ENCODE measurements at regions not wholly inside any gene's neighbourhood (a gene's known extent, or its start where the extent isn't known, plus 50 kb on each side); places are given as distances from the start of the nearest gene placed in this dataset.

DNA sequence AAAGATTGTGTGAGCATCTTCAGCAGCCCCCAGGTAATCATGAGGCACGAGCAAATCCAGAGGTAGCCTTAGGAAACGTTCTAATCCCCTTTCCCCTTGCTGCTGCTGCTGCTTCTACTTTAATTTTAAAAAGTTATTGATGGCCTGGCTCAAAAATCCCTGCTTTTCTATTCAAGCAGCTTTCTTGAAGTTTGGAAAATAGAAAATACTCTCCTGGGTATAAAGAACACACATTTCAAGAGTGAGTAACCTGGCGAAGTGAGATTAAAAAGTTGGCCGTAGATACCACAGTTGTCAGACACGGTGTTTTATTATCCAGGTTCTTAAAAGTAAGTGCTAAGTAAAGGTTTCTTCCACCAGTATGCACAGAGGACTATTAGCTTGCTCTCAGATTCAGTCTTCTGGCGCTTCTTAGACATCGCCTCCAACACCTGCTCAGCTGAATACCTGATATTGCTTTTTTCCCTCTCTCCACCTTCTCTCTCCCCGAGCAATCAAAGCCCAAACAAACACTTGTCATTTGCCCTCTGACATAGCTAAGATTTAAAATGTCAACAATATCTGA, 150.7 kb downstream of the EDN3 start:
- Histone ChIP-seq H2BK15ac (ENCODE audit: low read depth, low read length) (no peak overlapping the region), H3K18ac (ENCODE audit: insufficient read length, low read depth, low read length) (no peak overlapping the region), H2AK5ac (ENCODE audit: insufficient read length, low read length) (no peak overlapping the region), H3K23ac (ENCODE audit: insufficient read length, low read depth, low read length) (no peak overlapping the region), H3K56ac (ENCODE audit: insufficient read length, low read depth, low read length) (no peak overlapping the region), H3K4me2 (ENCODE audit: insufficient read depth, insufficient read length, low read length) (no peak overlapping the region), H3K27ac (ENCODE audit: insufficient read length, low read depth, low read length) (no peak overlapping the region), H3K9me3 (ENCODE audit: control insufficient read depth, low read depth, low read length) (no peaks in the 10 kb centered on the region), H4K8ac (replicated peaks; ENCODE audit: insufficient read length, low read depth, low read length) (no peak overlapping the region), H4K5ac (ENCODE audit: insufficient read length, low read depth, low read length) (no peak overlapping the region), H3K79me2 (ENCODE audit: insufficient read depth, low read length) (no peaks in the 10 kb centered on the region), H2BK5ac (ENCODE audit: insufficient read length, low read length) (no peak overlapping the region), H3K9ac (ENCODE audit: extremely low read depth, insufficient read length, low read length) (no peak overlapping the region), H3K4ac (ENCODE audit: low read depth, low read length) (no peak overlapping the region), H2BK20ac (ENCODE audit: low read depth, low read length, poor library complexity, severe bottlenecking) (no peak overlapping the region), H3T11ph (ENCODE audit: low read length) (no peak overlapping the region), H3K27me3 (ENCODE audit: insufficient read depth, low read length) (no peaks in the 10 kb centered on the region; the same call in 1 of the 2 replicates), H3K4me1 (ENCODE audit: insufficient read depth, low read length) (no peaks in the 10 kb centered on the region), H4K20me1 (ENCODE audit: control insufficient read depth, insufficient read depth, insufficient read length) (no peaks in the 10 kb centered on the region), H3K14ac (ENCODE audit: insufficient read depth, low read length) (no peak overlapping the region), H2BK12ac (ENCODE audit: insufficient read length, low read depth, low read length) (no peak overlapping the region), H2BK120ac (ENCODE audit: low read depth, low read length, poor library complexity, severe bottlenecking) (no peak overlapping the region), H2AFZ (ENCODE audit: low read length) (no peak overlapping the region), H3K79me1 (ENCODE audit: insufficient read depth, low read depth, low read length, poor library complexity, severe bottlenecking) (no peaks in the 10 kb centered on the region), H4K91ac (ENCODE audit: insufficient read length, low read depth, low read length) (no peak overlapping the region), H3K23me2 (ENCODE audit: insufficient read length, low read depth, low read length, poor library complexity, severe bottlenecking) (no peaks in the 10 kb centered on the region)
- H3K27ac Mint-ChIP-seq = no peak overlapping the region
- H3K27me3 Mint-ChIP-seq (ENCODE audit: low read depth) = peaks cover 15% of the 10 kb centered on the region
- no peak for DNase-seq
- H3K9me3 Mint-ChIP-seq = no peaks in the 10 kb centered on the region
- no peak overlapping the region for H3K4me3 Mint-ChIP-seq
- no CpG with 5 or more reads among the region's 8 CpGs for WGBS (ENCODE audit: extremely low coverage, insufficient read length, low lambda C conversion rate)
- TF ChIP-seq, protein P1, sequence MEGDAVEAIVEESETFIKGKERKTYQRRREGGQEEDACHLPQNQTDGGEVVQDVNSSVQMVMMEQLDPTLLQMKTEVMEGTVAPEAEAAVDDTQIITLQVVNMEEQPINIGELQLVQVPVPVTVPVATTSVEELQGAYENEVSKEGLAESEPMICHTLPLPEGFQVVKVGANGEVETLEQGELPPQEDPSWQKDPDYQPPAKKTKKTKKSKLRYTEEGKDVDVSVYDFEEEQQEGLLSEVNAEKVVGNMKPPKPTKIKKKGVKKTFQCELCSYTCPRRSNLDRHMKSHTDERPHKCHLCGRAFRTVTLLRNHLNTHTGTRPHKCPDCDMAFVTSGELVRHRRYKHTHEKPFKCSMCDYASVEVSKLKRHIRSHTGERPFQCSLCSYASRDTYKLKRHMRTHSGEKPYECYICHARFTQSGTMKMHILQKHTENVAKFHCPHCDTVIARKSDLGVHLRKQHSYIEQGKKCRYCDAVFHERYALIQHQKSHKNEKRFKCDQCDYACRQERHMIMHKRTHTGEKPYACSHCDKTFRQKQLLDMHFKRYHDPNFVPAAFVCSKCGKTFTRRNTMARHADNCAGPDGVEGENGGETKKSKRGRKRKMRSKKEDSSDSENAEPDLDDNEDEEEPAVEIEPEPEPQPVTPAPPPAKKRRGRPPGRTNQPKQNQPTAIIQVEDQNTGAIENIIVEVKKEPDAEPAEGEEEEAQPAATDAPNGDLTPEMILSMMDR (conservative IDR thresholded peaks at IDR 0.05) = no peak
- peaks cover 20 to 25% of the 10 kb centered on the region in 2 experiments for H3K4me1 Mint-ChIP-seq
- no peaks in the 10 kb centered on the region for H3K36me3 Mint-ChIP-seq (ENCODE audit: insufficient read depth in 1 of 3, low read depth in 3 of 3)

All from H9 (cell line).